Tibial nerve (tissue), 4 donors: ENCODE measurements at regions not wholly inside any gene's neighbourhood (a gene's known extent, or its start where the extent isn't known, plus 50 kb on each side); places are given as distances from the start of the nearest gene placed in this dataset.
"Not testable (repeated sequence)": the region's sequence is repeated elsewhere in the genome, so short reads cannot be mapped to it uniquely, and the experiment has no call there.

Experiments used
- DNase-seq, 2 donors: peaks; one replicate each; pipeline ENCODE4 v3.0.0-alpha.2; 2019; ENCODE audit warnings: low spot score in 2 of 2
- H3K27ac ChIP-seq, 4 donors: fragments of 200-600 bp; sonication (generic) in 3 of 4; one replicate each; pipeline ENCODE4 v1.5.1; 2017 to 2019; ENCODE audit warnings: mild to moderate bottlenecking in 1 of 4
- H3K27me3 ChIP-seq, 2 donors: fragments of 200-600 bp; sonication (generic) in 1 of 2; one replicate each; pipeline versions ENCODE4 v1.5.1 to v1.6.0; 2017 to 2019
- H3K36me3 ChIP-seq, 3 donors: fragments of 200-600 bp; sonication (generic); one replicate each; pipeline ENCODE4 v1.5.1; 2018 to 2019
- H3K4me1 ChIP-seq, 4 donors: fragments of 200-600 bp; sonication (generic) in 3 of 4; one replicate each; pipeline ENCODE4 v1.5.1; 2017 to 2019
- H3K4me3 ChIP-seq, 4 donors: fragments of 200-600 bp; sonication (generic) in 3 of 4; one replicate each; pipeline ENCODE4 v1.5.1; 2017 to 2019; ENCODE audit warnings: mild to moderate bottlenecking in 1 of 4, moderate library complexity in 1 of 4
- H3K9me3 ChIP-seq, 4 donors: fragments of 200-600 bp; sonication (generic) in 3 of 4; one replicate each; pipeline ENCODE4 v1.5.1; 2017 to 2019
- EP300 ChIP-seq, 2 donors: sonication (generic); formaldehyde crosslinking; IDR thresholded peaks; one replicate each; pipeline ENCODE4 v1.6.1; 2017; ENCODE audit warnings: antibody characterized with exemption in 2 of 2, mild to moderate bottlenecking in 1 of 2
- POLR2A ChIP-seq, 2 donors: fragments of 450-650 bp; IDR thresholded peaks; one replicate each; pipeline ENCODE4 v1.6.1; 2017; ENCODE audit warnings: antibody characterized with exemption in 2 of 2, mild to moderate bottlenecking in 2 of 2, moderate library complexity in 2 of 2
- WGBS, 2 donors: methylation state at CpG; one replicate each; pipeline ENCODE4 v1.1.5; 2018; 5-methylcytosine and 5-hydroxymethylcytosine counted together
- TF ChIP-seq, protein P1 (sequence below), 5 experiments: fragments of 200-600 bp in 3 of 5; fragments of 450-650 bp in 2 of 5; sonication (generic) in 3 of 5; IDR thresholded peaks; one replicate each; pipeline ENCODE4 v1.5.1; 2016 to 2019; ENCODE audit warnings: antibody characterized with exemption in 5 of 5, mild to moderate bottlenecking in 3 of 5, moderate library complexity in 2 of 5

DNA sequence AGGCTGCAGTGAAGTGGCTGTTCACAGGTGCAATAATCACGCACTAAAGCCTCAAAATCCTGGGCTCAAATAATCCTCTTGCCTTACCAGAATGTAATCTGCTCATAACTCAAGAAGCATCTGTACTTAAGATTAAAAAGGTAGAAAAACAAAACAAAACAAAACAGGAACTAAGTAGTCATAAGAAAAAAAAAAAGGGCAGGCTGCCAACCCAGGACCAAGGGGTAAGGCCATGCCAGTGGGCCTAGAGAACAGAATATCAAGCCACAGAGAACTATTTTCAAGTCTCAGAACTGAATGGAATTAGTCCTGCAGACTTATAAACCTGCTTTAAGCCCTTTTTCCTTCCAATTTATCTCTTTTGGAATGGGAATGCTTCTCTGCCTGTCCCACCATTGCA lies 64.8 kb upstream of the TBC1D3K start:
- no peaks in the 10 kb centered on the region for H3K27me3 ChIP-seq
- no peaks in the 10 kb centered on the region for H3K4me1 ChIP-seq
- no peaks in the 10 kb centered on the region for H3K36me3 ChIP-seq
- H3K9me3 ChIP-seq: peaks cover 0 to 10% (median 0%) of the 10 kb centered on the region in 4 donors
- TF ChIP-seq EP300 (IDR thresholded peaks at IDR 0.05) (no peak), POLR2A (IDR thresholded peaks at IDR 0.05) (no peak)
- TF ChIP-seq, protein P1, sequence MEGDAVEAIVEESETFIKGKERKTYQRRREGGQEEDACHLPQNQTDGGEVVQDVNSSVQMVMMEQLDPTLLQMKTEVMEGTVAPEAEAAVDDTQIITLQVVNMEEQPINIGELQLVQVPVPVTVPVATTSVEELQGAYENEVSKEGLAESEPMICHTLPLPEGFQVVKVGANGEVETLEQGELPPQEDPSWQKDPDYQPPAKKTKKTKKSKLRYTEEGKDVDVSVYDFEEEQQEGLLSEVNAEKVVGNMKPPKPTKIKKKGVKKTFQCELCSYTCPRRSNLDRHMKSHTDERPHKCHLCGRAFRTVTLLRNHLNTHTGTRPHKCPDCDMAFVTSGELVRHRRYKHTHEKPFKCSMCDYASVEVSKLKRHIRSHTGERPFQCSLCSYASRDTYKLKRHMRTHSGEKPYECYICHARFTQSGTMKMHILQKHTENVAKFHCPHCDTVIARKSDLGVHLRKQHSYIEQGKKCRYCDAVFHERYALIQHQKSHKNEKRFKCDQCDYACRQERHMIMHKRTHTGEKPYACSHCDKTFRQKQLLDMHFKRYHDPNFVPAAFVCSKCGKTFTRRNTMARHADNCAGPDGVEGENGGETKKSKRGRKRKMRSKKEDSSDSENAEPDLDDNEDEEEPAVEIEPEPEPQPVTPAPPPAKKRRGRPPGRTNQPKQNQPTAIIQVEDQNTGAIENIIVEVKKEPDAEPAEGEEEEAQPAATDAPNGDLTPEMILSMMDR (IDR thresholded peaks at IDR 0.05): no peak
- DNase-seq: no peak
- H3K27ac ChIP-seq: no peak overlapping the region
- WGBS, 2 donors: 92 to 93% methylated on average over 1 of the region's 1 CpG
- no peak overlapping the region for H3K4me3 ChIP-seq

- not testable (repeated sequence) for H3K27me3 ChIP-seq, H3K4me3 ChIP-seq, H3K27ac ChIP-seq, H3K4me1 ChIP-seq, H3K9me3 ChIP-seq, H3K36me3 ChIP-seq, DNase-seq
- WGBS, 2 donors: 89 to 90% methylated on average over 11 of the region's 11 CpGs
Observed at GRCh38 chr17:37858391-37858790, 65.8 kb upstream of the TBC1D3K start.

DNA sequence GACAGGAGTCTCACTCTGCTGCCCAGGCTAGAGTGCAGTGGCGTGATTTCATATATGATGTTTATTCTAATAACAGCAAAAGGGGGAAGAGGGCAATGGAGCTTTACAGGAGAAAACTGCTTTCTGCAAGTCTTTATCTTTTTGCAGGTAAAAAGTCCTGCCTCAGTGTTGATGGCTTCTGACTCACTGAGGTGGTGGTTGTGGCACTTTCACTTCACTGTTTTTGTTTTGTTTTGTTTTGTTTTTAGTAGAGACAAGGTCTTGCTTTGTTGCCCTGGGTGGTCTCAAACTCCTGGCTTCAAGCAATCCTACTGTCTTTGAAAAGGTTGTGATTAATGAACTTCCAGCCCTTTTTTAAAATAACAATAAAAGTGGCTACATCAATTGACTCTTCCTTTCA lies 68.0 kb upstream of the TBC1D3K start:
- Histone ChIP-seq H3K9me3 (peaks cover 0 to 10% (median 0%) of the 10 kb centered on the region in 4 donors), H3K4me3 (no peak overlapping the region), H3K27ac (no peak overlapping the region), H3K27me3 (peaks cover 0 to 4% of the 10 kb centered on the region in 2 donors), H3K36me3 (no peaks in the 10 kb centered on the region), H3K4me1 (no peaks in the 10 kb centered on the region)
- TF ChIP-seq EP300 (IDR thresholded peaks at IDR 0.05) (no peak), POLR2A (IDR thresholded peaks at IDR 0.05) (no peak)
- TF ChIP-seq, protein P1 (IDR thresholded peaks at IDR 0.05): no peak
- 86 to 90% methylated on average over 1 of the region's 1 CpG for WGBS, 2 donors
- DNase-seq: no peak

- Histone ChIP-seq H3K27me3 (peaks cover 0 to 10% of the 10 kb centered on the region in 2 donors), H3K36me3 (no peaks in the 10 kb centered on the region), H3K9me3 (no peaks in the 10 kb centered on the region), H3K27ac (no peak overlapping the region), H3K4me3 (no peak overlapping the region), H3K4me1 (peaks cover 0 to 3% (median 1%) of the 10 kb centered on the region in 4 donors)
- no peak for DNase-seq
- WGBS, 2 donors: 77 to 96% methylated on average over 3 of the region's 3 CpGs
- no peak for TF ChIP-seq EP300 (IDR thresholded peaks at IDR 0.05)
- no peak for TF ChIP-seq POLR2A (IDR thresholded peaks at IDR 0.05)
- TF ChIP-seq, protein P1 (IDR thresholded peaks at IDR 0.05): no peak
Observed at GRCh38 chr17:37849617-37849972, 74.6 kb upstream of the TBC1D3K start.

- Histone ChIP-seq H3K9me3 (no peaks in the 10 kb centered on the region), H3K4me3 (no peak overlapping the region), H3K27me3 (peaks cover 0 to 17% of the 10 kb centered on the region in 2 donors), H3K36me3 (no peaks in the 10 kb centered on the region), H3K27ac (no peak overlapping the region), H3K4me1 (peaks cover 0 to 9% (median 2%) of the 10 kb centered on the region in 4 donors)
- no peak for DNase-seq
- TF ChIP-seq, protein P1 (IDR thresholded peaks at IDR 0.05): no peak
- TF ChIP-seq POLR2A (IDR thresholded peaks at IDR 0.05) (no peak), EP300 (IDR thresholded peaks at IDR 0.05) (no peak)
- WGBS, 2 donors: 83 to 87% methylated on average over 15 of the region's 15 CpGs
Observed at GRCh38 chr17:37848690-37849616, 75.3 kb upstream of the TBC1D3K start.
